Midbrain (tissue), 1 donor: ENCODE measurements at regions not wholly inside any gene's neighbourhood (a gene's known extent, or its start where the extent isn't known, plus 50 kb on each side); places are given as distances from the start of the nearest gene placed in this dataset.

Experiments used
- DNase-seq: peaks from one replicate; lab custom pipeline; 2025; lab: John Stamatoyannopoulos, UW

- DNase-seq = peak; percentile 79
Observed at GRCh38 chr12:97275256-97275655, 187.3 kb upstream of the RMST start.

DNA sequence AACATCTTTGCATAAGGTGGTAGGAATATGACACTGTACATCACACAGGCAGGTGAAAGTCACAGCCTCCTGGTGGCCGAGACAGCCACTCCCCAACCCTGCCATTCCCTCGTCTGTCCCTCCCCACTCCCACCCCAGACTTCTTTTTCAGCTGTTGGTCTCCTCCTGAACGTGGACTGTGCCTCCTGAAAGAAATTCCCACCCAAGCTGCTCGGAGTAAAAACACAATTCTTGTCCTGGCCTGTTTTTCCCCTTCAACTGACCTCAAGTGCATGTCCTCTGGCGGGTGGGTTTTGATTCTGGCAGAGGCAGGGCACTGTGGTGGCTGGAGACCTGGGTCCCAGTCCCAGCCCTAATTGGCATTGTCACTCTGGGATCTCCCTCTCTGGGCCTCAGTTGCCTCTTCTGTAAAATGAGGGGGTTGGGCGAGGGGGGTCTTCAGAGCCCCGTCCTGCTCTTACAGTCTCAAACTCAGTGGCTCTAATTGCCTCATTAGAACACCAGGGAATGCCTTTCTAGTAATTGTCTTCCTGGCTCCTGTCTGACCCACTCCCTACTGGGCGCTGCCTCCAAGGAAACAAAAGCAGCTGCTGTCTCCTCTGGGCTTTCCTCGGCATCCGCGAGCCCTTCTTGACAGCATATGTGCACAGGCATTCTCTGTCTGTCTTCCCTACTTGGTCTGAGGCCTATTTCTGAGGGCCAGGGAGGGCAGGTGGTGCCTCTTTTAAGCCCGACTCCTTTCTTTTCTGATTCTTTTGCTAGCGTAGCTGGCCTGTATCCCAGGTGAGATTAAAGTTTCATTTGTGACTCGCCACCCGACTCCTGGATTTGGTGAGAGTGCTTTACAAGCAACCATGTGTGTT, 186.6 kb upstream of the RMST start:
- peak; percentile 40 for DNase-seq

DNA sequence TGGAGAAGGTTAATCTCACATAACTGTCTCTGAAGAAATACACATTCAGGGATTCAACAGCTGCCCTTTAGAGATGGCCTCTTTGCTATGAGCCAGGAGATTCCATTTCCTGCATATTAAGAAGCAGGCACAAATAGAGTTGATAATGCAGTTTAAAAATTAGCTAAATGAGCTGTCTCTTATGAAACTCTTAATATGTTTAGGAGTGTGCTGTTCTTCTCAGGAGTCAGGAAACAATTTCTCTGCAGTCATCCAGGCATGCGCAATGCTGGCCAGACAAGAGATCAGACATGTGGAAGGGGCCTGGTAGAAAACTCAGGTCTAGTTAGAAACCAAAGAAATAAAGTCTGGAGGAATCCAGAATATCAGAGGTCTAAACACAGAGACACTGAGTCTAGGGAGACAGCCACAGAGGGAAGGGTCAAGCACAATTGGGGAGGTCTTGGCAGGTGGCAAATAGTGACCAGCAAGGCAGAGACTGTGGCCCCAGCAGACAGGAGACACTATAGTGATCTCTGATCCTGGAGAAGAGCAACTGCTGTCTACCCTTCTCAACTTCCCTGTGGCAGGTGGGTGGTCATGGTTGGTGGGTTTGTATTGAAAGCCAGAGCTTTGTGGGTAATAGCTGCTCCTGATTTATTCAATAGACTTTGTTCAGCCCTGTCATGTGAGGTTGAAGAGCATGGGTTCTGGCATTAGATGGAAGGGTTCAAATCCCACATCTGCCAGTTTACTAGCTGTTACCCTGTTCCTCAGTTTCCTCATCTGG, 185.8 kb upstream of the RMST start:
- DNase-seq = no peak

GRCh38 chr12:97283297-97283696, 179.3 kb upstream of the RMST start:
- DNase-seq = no peak

GRCh38 chr12:97288531-97288930, 174.1 kb upstream of the RMST start:
- no peak for DNase-seq

DNA sequence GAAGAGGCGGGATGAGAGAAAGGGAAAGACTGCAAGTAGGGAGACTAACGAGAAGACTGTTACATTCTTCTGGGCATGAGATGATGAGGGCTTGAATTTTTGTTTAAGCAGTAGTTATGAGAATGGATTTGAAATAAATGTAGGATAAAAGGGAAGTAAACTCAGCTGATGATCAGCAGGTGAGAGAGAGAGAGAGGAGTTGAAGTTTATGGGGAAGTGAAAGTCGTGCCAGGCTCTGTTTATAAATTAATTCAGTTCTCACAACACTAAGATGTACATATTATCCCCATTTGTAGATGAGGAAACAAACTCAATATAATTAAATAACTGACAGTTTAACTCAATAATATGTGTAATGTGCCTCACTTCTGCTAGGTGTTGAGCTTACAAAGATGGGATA, 170.0 kb upstream of the RMST start:
- no peak for DNase-seq

- no peak for DNase-seq
Observed at GRCh38 chr12:97293541-97293940, 169.1 kb upstream of the RMST start.

DNA sequence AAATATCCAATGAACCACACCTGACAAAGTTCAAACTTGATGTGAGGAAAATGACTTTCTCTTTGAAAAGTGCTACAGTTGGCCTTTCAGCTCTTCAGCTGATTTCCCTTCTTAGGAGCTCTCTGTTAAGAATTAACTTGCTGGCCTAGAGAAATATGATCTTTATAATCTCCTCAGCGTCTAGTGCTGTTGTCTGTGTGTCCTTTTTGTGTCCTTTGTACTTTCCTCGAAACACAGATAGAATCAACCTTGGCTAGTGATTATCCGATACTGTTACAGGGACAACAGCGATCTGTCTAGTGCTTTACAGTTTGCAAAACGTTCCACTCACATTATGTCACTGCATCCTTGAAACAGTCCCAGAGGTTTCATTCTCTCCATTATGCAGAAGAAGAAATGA, 162.8 kb upstream of the RMST start:
- no peak for DNase-seq

GRCh38 chr12:97300431-97300830, 162.2 kb upstream of the RMST start:
- no peak for DNase-seq

DNA sequence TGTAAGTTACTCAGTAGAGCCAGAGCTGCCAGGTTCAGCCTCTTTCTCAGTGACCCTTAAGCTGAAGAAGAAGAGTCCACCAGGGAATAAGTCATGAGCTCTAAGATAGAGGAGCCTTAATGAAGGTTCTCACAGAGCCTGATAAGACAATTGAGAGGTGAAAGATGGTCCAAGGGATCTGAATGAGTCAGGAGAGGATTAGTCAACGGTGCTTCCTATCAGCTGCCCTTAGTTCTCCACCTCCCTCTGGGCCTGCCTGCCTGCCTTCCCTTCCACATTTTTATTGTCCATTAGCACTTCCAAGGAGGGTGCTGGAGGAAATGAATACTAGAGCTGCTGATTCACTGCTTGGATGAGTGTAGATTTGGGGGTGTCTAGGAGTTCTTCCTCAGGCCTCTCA, 161.7 kb upstream of the RMST start:
- no peak for DNase-seq

GRCh38 chr12:97301576-97301975, 161.0 kb upstream of the RMST start:
- no peak for DNase-seq

DNA sequence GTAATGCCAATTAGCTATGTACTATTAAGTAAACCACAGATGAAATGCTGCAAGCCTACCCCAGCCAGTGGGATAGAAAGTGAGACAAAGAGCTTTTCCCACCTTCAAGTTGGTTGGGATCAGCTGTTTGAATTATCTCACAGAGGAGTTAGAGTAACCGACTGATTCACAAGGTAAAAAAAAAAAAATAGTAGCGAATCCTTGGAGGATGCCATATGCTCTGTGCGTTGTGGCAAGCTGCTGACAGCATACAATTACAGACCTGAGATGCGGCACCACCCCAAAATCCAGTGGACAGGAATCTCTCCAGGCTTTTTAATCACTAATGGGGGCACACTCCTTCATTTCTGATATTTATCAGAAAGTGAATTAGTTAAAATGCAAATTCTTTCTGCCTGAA, 157.0 kb upstream of the RMST start:
- DNase-seq = no peak

- DNase-seq = no peak
Observed at GRCh38 chr12:97306147-97306546, 156.5 kb upstream of the RMST start.

- DNase-seq = peak; percentile 36
Observed at GRCh38 chr12:97308576-97309198, 153.9 kb upstream of the RMST start.

- DNase-seq = no peak
Observed at GRCh38 chr12:97309921-97310320, 152.7 kb upstream of the RMST start.

GRCh38 chr12:97312570-97313135, 150.0 kb upstream of the RMST start:
- no peak for DNase-seq

DNA sequence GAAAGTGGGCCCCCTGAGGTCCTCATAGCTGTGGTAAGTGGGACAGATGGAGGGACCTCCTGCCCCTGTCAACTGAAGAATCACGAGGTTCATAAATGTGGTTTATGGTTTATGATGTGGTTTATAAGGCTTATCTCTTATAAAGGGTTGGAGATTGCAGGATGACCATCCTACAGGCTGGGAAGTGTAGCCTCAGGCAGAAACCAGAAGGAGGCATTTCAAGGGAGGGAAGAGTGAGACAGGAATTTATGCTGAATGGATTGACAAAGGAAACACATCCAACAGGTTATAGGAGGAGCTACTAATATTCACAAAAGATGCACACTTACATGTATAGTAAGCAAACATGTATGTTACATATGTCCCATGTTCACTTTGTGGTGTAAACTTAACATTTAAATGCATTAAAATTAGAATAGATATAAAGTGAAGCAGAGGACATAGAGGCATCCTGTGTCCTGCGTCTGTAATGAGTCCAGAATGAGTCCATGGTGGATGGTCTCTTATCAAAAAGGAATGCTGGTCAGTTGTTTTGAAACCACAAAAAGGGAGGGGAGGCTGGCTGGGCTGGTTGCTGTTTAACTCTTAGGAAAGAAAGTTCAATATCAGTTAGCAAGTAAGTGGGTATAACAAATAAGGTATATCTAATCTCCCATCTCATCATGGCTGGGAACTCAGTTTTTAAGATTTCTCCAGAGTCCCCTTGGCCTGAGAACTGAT, 149.0 kb upstream of the RMST start:
- DNase-seq = no peak

GRCh38 chr12:97316321-97316720, 146.3 kb upstream of the RMST start:
- no peak for DNase-seq

DNA sequence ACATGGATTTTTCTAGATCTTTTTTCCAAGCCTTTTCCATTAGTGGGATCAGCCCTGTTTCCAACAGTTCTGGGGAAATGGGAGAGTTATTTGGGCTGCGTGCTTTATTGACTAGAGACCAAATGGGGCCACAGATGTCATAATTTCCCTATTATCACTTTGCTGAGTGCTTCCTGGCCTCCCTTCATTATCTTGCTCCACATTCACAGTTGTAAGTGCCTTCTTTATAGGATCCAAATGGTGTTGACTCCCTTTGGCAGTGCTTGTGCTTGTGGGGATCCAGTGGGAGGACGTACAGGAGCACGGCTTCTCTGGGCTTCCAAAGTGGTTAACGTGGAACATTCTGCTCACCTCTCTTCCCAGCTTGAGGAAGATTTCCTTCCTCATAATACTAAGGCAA, 141.0 kb upstream of the RMST start:
- DNase-seq = no peak

DNA sequence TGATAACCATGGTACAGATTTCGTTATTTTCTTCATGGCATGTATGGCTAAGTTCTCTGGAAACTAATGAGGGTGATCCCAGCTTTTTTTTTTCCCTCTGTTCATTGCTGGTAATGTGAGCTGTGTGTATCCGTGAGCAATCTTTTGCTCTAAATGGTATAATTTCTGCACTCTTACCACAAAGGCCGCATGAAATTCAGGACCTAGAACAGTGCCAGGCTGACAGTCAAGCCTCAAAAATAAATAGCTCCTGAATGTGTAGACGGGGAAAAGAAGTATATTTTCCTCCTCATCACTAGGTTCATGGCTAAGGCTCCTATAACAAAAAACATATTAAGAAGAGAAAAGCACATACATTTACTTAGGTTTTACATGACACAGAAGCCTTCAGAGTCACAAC, 140.2 kb upstream of the RMST start:
- DNase-seq = no peak

DNA sequence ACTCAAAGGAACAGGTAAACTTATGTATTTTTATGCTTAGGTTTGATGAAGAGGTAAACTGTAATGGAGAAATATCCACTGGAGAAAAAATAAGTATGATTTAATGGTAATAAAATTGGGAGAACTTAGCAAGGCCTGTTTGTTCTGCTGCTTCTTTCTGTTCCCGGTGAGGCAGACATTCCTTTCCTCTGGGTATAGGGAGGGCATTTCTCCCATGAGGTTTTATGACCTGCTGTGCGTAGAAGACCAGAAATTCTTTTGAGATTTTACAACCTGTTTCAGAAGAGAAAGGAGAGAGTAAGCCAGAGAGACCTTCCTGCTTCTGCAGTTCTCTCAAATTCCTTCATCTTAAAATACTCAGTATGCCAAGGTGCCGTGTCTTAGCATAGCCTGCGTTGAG, 139.4 kb upstream of the RMST start:
- DNase-seq = no peak

DNA sequence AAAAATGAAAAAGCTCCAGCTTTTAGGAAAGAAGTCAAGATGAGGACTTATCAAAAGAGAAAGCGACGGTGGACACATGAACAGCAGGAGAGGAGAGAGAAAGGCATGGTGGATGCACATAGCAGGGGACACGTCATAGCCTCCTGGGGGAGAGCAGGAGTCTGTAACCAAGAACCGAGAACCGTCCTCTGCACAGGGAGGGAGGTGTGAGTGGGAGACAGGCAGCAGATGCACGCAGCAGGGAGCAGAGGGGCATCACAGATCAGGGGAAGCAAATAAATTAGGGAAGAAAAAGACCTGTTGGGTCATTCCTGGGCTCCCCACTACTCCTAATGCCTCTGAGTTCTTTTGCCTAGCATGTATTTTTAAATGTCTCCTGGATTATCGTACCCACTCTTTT, 138.1 kb upstream of the RMST start:
- DNase-seq = no peak
